ENCODE measurements at regions not wholly inside any gene's neighbourhood (a gene's known extent, or its start where the extent isn't known, plus 50 kb on each side); places are given as distances from the start of the nearest gene placed in this dataset.

DNA sequence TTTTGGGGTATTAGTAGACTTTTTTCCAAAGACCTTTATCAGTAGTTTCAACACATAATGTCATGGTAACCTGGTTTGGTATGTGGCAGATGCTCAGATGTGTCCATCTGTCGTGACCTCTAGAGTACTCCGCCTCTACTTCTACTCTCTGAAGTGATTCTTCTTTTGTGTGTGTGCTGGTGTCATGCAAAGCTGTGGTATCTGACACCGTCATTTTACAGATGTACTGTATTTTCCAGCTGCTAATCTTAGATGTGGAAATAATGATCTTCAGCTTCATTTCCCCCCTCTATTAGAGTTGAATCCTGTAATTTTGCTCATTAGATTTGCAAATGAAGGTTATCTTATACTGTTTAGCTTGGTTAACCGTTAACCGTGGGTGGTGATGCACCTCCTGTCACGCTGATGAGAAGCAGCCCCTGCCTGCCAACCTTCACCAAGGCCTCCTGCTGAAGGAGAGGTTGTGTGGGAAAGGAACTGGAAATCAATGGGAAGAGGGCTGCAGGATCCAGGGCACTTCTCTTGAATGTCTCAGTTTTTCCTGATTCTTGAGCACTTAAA lies 222.4 kb upstream of the AMIGO2 start:
- Histone ChIP-seq H3K9me3 (ENCODE audit: severe bottlenecking) (no peaks in the 10 kb centered on the region), H3K4me3 (ENCODE audit: low read depth, low read length) (no peak overlapping the region), H3K36me3 (no peaks in the 10 kb centered on the region), H3K27me3 (ENCODE audit: insufficient read depth, low read depth, severe bottlenecking) (peaks cover 28% of the 10 kb centered on the region), H3K27ac (no peak overlapping the region)
- no peak for DNase-seq
- TF ChIP-seq, protein P1, sequence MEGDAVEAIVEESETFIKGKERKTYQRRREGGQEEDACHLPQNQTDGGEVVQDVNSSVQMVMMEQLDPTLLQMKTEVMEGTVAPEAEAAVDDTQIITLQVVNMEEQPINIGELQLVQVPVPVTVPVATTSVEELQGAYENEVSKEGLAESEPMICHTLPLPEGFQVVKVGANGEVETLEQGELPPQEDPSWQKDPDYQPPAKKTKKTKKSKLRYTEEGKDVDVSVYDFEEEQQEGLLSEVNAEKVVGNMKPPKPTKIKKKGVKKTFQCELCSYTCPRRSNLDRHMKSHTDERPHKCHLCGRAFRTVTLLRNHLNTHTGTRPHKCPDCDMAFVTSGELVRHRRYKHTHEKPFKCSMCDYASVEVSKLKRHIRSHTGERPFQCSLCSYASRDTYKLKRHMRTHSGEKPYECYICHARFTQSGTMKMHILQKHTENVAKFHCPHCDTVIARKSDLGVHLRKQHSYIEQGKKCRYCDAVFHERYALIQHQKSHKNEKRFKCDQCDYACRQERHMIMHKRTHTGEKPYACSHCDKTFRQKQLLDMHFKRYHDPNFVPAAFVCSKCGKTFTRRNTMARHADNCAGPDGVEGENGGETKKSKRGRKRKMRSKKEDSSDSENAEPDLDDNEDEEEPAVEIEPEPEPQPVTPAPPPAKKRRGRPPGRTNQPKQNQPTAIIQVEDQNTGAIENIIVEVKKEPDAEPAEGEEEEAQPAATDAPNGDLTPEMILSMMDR (IDR thresholded peaks at IDR 0.05; ENCODE audit: low read depth, low read length): no peak

GRCh38 chr12:47299586-47299985 lies 219.8 kb upstream of the AMIGO2 start:
- Histone ChIP-seq H3K27ac (no peak overlapping the region), H3K36me3 (no peaks in the 10 kb centered on the region), H3K4me3 (ENCODE audit: low read depth, low read length) (no peak overlapping the region), H3K9me3 (ENCODE audit: severe bottlenecking) (no peaks in the 10 kb centered on the region), H3K27me3 (ENCODE audit: insufficient read depth, low read depth, severe bottlenecking) (peaks cover 25% of the 10 kb centered on the region)
- TF ChIP-seq, protein P1 (IDR thresholded peaks at IDR 0.05; ENCODE audit: low read depth, low read length): no peak
- DNase-seq: no peak

DNA sequence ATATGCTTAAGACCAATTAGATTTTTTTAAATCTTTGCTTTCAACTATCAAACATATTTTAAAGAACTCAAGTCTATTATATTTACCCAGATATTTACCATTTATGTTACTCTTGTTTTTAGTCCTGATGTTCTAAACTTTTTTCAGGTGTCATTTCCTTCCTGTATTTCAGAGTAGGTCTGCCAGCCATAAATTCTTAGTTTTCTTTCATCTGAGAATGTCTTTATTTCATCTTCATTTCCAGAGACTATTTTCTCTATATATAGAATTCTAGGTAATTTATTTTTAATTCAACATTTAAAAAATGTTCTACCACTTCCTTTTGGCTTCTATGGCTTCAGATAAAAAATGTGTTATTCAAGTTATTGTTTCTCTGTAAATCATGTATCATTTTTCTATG lies 218.2 kb upstream of the AMIGO2 start:
- Histone ChIP-seq H3K36me3 (no peaks in the 10 kb centered on the region), H3K27ac (no peak overlapping the region), H3K27me3 (ENCODE audit: insufficient read depth, low read depth, severe bottlenecking) (peaks cover 16% of the 10 kb centered on the region), H3K9me3 (ENCODE audit: severe bottlenecking) (no peaks in the 10 kb centered on the region), H3K4me3 (ENCODE audit: low read depth, low read length) (no peak overlapping the region)
- DNase-seq: no peak
- TF ChIP-seq, protein P1 (IDR thresholded peaks at IDR 0.05; ENCODE audit: low read depth, low read length): no peak

- no peak for DNase-seq
- Histone ChIP-seq H3K27me3 (ENCODE audit: insufficient read depth, low read depth, severe bottlenecking) (peaks cover 9% of the 10 kb centered on the region), H3K4me3 (ENCODE audit: low read depth, low read length) (no peak overlapping the region), H3K9me3 (ENCODE audit: severe bottlenecking) (no peaks in the 10 kb centered on the region), H3K27ac (no peak overlapping the region), H3K36me3 (no peaks in the 10 kb centered on the region)
- TF ChIP-seq, protein P1 (IDR thresholded peaks at IDR 0.05; ENCODE audit: low read depth, low read length): no peak
Measured at GRCh38 chr12:47296828-47297227, 217.1 kb upstream of the AMIGO2 start.

- no peak overlapping the region for H3K4me3 ChIP-seq (ENCODE audit: low read depth, low read length)
- no peaks in the 10 kb centered on the region for H3K9me3 ChIP-seq (ENCODE audit: severe bottlenecking)
- DNase-seq: no peak
- H3K36me3 ChIP-seq: no peaks in the 10 kb centered on the region
- H3K27ac ChIP-seq: no peak overlapping the region
- TF ChIP-seq, protein P1 (IDR thresholded peaks at IDR 0.05; ENCODE audit: low read depth, low read length): no peak
- peaks cover 2% of the 10 kb centered on the region for H3K27me3 ChIP-seq (ENCODE audit: insufficient read depth, low read depth, severe bottlenecking)
Measured at GRCh38 chr12:47293406-47293805, 213.6 kb upstream of the AMIGO2 start.

GRCh38 chr12:47286676-47287075 lies 206.9 kb upstream of the AMIGO2 start:
- no peak for DNase-seq
- TF ChIP-seq, protein P1 (IDR thresholded peaks at IDR 0.05; ENCODE audit: low read depth, low read length): no peak
- H3K4me3 ChIP-seq (ENCODE audit: low read depth, low read length): no peak overlapping the region

More at GRCh38 chr12:47286676-47287075, 206.9 kb upstream of the AMIGO2 start:
- no peak overlapping the region for H3K27ac ChIP-seq
- H3K9me3 ChIP-seq (ENCODE audit: severe bottlenecking): no peaks in the 10 kb centered on the region
- H3K36me3 ChIP-seq: no peaks in the 10 kb centered on the region
- peaks cover 13% of the 10 kb centered on the region for H3K27me3 ChIP-seq (ENCODE audit: insufficient read depth, low read depth, severe bottlenecking)

Data from WERI-Rb-1 (cell line).